GM18858 (cell line): ENCODE measurements at regions not wholly inside any gene's neighbourhood (a gene's known extent, or its start where the extent isn't known, plus 50 kb on each side); places are given as distances from the start of the nearest gene placed in this dataset.

ENCODE experiments used
- ATAC-seq: cut with Tn5 transposase; IDR thresholded peaks from one replicate; pipeline ENCODE4 v1.9.1; 2021; ENCODE audit not compliant: unreplicated experiment

DNA sequence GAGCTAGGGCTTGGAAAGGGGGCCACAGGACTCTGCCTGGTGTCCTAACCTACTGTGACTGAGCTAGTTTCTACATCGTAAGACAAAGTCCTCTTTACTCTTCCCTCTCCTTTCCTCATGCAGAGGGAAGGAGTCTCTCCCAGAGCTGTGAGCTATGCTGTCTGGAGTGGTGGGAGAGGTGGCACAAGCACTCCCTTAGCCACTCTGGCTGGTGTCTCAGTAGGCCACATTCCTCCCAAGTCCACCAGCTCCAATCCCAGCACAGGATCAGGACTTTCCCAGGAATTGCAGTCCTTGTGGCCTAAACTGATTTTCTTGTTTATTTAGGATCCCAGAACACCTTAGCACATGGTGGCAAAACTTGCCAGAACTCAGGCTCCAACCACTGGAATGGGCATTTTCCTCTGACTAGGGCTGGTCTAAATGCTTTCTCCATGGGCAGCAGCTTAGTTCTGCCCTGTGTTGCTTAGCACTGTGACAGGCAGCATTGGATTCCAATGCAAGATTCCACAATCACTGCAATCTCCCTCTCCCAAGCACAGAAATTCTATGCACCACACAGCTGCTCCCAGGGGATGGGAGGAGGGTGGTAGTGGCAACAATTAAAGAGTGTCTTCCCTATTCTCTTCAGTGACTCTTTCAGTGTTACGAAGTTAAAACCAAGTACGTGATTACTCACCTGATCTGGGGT is 733.3 kb downstream of the HACE1 start:
- no peak for ATAC-seq

DNA sequence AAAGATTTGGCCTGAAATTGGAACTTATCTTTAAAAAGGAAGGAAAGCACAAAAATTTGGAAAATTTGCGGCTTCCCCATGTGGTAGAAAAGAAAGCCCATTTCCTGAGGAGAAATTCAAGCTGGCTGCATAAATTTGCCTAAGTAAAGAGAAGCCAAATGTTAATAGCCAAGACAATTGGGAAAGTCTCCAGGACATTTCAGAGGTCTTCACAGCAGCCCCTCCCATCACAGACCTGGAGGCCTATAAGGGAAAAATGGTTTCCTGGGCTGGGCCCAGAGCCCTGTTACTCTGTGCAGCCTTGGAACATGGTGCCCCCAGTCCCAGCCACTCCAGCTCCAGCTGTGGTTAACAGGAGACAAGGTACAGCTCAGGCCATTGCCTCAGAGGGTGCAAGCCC is 736.5 kb downstream of the HACE1 start:
- no peak for ATAC-seq

DNA sequence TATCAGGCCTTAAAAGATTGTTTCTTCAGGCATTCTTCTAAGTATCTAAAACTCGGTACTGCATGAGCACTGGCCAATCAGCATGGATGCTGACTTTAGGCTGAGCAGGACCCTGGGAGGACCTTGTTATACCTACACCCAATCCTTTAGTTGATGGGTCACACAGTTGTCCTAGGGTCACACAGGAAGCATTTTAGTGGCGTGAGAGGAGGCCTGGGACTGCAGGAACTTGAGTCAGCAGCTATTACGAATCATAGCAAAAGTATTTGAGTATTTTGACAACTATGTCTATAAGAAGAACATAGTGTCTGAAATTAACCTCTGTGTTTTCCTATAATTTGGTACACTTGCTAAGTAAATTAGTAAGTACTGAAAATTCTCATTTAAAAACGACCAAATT is 741.4 kb downstream of the HACE1 start:
- no peak for ATAC-seq

DNA sequence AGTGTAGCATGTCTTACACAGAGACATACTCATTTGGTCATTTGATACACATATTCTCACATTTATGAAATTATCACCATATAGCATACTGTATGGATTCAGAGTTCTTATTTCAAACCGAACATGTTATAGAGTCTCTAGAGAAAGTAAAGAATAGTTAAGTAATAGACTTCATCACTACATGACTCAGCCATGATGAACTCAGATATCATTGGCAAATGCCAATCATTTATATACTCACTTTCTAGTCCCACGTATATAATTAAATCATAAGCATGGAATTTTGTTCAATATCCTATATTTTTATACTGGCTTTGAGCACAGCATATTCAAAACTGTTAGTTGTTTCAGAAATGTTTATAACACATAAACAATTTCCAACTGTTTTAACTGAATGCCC is 749.9 kb downstream of the HACE1 start:
- ATAC-seq: no peak

DNA sequence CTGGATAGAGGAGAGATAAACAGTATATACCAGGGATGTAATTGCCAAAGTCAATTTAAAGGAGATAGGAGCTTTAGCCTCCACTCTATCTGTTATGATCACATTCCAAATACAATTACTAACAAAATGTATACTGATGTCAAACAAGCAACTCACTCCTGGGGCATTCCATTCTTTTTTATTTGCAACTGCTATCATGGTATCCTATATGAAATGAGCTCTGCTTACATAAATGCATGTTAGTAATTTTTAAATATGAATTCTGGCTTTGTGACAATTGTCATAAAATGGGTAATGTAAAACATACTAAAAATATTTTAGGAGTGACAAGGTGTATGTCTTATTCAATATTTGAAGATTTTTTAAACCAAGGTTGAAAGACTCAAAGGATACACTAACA is 751.1 kb downstream of the HACE1 start:
- no peak for ATAC-seq

DNA sequence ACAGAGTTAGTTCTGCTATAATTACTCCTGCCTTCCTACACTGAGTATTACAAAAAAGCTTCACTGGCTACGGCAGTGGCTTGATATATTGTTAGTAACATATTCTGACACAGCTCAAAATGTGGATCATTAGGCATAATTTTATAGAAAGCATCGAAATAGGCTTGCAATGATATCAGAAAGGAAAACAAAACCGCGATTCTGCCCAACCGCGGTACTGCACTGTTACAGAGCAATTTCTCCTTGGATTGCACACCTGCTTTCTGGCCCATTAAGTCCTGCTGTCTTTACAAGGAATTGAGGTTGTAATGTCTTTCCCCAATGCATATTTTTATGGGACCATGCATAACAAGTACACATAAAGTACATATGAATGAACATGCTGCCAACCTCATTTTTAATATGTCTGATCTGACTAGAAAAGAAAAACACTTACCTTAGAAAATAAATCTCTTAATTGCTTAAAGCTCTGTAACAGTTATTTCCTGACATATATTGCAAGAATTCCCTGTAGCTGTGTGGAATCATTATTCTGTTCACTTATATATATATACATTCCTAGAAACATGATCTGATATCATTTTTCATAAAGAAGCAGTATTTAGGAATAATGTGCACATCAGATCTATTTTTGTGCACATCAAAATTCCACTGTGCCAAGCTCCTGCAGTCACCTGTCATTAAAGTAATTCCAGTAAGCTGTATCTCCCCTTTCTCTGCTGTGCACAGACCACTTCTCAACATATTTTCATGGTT is 763.9 kb downstream of the HACE1 start:
- ATAC-seq: no peak

DNA sequence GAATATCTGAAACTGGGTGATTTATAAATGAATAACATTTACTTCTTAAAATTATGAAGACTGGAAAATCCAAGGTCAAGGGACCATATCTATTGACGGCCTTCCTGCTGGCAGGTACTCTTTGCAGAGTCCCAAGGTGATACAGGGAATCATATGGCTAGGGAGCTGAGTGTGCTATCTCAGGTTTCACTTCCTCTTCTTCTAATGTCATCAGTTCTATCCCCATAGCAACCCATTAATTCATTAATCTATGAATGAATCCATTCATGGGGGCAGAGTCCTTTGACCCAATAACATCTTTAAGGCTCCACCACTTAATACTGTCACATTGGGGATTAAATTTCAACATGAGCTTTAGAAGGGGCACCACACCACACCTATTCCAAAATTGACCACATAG is 772.0 kb downstream of the HACE1 start:
- peak; percentile 78 for ATAC-seq

DNA sequence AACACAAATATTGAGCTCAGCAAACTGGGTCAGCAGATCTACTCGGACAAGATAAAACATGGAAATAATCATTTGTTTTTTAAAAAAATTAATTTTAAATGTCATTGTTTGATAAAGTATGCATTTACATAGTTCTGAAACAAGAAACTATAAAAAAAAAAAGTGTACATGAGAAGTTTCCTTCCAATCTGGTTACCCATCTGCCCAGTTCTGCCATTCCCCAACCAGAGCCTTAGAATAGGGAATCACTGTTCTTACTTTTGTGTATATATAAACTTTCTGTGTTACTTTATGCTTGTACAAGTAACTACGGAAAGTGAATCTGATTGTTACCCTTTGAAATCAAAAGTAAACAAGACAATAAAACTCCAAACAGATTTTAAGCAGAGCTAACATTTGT is 791.4 kb downstream of the HACE1 start:
- ATAC-seq: no peak

DNA sequence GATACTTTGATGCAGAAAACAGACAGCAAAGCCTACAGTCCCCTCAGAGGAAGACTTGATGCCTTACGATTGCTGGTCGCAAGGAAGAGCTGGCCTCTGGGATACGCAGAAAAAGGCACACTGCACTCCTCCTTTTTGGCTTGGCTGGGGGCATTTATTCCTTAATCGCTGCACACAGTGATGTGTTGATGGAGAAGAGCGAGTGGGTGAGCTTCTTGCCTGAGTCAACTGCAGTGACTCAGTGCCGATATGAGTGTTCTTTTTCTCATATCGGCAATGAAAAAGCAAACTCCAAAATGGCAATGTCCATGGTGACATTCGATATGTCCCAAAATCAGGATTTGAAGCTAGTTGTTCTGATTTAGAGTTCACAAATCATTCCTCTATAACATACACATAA is 794.8 kb downstream of the HACE1 start:
- no peak for ATAC-seq

DNA sequence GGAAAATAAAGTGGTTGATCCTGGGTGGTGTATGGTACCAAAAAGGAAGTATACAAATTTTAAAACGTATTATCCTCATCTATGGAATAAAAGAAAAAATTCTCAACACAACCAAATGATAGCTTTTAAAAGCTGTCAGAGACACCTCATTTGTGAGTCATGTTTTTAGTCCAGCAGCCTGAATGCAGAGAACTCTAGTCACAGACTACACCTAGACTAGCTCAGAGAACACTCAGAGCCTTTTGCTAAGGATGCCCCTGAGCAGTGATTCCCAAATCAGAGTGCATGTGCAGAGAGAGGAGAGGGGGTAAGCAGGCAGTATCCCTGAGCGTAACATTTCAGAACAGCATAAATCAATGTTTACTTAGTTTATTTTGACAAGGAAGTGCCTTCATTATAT is 809.3 kb downstream of the HACE1 start:
- ATAC-seq: no peak

DNA sequence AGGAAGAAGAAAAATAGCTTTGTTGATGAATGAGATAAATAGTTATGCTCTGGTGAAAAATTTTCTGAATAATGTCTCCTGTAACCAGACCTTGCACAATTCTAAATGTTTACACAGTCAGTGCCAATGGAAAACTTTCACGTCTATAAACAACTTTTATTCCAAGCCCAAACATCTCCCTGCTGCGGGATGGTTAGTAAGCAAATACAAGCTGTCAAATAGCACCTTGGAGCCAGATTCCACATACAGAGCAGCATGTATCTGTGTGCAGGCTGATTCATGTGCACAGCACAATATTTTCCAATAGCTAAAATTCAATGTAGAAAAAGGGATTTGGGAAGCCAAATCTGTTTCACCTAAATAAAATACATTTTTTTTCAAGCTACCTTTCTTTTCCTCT is 813.3 kb downstream of the HACE1 start:
- no peak for ATAC-seq

DNA sequence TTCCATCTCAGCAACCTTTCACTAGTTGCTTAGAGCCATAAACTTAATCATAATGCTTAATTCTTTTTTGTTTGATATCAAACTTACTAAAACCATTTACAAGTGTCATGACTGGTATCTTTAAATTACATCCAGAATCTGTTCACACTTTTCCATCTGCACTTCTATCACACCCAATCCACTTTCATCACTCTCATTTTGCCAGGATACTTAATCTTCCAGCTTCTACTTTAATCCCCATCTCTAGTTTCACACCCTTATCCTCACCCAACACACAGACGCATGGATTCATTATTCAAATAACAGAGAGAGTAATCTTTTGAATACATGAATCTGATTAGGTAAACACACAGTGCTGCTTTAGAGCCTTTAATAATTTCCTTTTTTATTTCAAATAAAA is 828.4 kb downstream of the HACE1 start:
- ATAC-seq: no peak

DNA sequence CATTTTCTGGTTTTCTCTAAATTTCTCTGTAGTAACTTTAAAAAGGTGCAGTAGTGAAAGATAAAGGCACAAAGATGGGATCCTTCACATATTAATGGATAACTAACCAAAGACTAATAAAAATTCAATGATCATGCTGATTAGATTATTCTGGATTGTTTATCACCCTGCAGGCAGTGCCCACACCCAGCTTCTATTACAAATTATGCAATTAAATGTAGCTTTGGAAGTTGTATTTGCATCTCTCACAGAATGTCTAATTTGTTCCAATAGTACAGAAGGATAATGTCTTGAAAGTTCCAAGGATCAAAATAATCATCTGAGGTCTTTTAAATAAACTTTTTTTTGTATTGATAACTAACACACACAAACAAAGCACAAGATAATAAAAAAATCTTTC is 837.6 kb downstream of the HACE1 start:
- no peak for ATAC-seq

DNA sequence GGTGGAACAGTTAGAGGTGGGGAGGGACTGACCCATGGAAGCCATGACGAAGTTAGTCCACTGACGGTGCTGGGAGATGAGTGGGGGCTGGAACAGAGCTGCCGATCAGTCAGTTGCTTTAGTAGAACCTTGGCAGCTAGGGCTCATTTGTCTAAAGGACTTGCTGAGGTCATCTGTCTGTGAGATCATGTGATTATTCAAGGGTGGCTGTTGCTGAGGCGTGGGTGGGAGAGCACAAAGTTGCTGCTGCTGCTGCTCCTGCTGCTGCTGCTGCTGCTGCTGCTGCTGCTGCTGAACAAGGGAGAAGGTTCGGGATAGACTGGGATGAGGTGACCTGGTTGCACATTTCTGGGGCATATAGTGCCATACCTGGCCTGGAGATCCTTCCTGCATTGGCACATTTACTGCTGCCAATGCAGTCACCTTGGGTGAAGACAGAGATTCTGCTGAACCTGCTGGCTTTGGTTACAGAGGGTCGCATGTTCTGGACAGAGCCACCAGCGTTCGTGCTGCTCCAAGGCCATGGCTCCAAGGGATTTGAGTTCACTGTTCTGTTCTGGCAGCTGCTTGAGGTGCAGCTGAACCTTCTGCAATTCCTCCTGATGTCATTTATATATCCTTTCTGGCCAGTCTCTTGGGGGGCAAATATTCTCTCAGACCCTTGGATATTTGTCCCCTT is 840.5 kb downstream of the HACE1 start:
- no peak for ATAC-seq

DNA sequence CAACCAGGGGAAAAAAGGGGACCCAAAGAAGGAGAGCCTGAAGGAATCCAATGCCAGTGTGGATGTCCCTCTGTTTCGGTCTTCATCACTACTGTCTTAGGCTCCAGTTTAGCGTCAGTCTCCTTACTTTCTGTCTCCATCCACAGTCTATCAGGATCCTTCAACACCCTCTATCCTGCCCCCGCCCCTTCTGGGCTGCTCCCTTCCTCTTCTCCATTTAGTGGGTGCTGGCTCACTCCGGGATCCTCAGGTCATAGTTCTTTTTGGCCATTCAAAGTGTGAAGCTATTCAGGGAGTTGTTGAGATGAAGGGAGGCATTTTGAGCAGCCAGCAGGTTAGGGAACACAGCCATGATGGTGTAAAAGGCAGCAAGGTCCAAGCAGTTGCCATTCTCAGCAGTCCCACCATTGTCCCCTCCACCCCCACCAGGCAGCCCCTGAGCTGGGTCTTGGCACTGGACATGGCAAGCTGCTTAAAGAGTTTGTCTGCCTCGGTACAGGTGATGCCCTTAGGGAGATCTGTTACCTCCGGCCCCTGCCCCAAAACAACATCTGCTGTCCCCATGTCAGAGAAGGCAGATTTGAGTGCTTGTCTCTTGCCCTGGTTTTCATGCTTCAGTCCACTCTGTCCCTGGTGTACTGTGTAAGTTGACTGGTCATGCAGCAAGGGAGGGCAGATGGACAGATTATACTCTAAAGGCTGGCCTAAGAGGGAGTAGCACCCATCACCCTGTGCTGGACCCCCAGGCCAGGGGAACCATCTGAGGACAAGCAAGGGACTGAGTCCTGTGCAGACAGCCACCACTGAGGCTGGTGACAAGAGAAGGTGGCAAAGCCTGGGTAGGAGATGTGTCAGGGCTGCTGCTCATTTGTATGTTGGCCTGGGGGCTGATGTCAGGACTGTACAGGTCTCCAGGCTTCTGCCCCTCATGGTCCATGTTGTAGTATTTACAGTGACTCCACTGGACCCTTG is 842.0 kb downstream of the HACE1 start:
- no peak for ATAC-seq

DNA sequence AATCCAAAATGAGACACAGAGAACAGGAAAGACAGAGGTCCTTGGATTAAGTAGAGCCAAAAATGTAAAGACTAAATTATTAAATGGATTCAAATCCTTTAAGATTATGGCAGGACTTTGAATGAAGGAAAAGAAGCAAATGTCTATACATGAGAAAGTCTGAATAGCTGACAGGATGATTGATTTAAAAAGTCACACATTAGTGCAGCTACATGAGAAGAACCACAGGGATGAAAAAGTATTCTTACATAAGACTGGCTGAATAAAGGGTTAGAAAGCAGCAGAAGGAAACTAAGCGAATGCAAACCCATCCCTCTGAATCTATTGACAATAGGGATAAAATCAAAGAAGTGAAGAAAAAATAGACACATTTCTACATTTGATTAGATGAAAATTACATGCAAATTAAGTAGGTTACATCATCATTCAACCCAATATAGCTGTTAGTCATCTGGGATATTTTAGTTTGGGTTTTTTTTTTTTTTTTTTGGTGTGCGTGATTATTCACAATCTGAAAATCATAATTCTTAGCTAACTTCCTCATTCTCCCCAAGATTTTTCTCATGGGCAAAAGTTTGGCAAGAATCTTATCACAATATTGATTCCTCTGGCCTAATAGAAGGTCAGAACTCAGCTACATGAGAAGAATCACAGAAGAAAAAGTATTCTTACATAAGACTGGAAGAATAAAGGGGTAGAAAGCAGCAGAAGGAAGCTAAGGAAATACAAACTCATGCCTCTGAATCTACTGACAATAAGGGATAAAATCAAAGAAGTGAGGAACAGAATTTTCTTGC is 845.4 kb downstream of the HACE1 start:
- ATAC-seq: no peak

DNA sequence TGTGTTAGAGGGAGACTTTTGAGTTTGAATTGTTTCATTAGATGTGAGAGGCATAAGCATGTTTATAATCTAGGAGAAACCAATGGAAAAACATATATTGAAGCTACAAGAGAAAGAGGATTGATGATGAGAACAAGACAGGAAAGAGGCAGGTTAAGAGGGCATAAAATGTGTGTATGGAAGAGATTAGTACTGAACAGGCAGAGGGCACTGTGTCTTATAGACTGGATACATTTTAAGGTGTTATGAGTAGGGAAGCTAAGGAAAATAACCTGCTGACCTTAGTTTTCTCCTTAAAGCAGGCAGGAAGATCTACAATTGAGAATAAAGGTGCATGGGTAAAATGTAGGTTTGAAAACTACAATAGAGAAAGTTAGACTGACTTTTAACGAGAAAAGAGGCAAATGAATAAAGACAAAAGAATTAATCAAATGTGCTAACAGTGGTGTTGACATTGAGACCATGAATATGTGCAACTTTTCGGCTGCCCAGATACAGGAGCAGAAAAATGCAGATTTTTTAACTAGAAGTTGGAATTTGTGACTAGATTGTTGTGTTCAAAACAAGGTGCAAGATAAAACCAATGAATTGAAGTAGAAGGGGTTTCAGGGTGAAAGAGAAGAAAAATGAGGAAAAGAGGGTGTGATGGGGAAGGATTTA is 846.3 kb downstream of the HACE1 start:
- no peak for ATAC-seq

DNA sequence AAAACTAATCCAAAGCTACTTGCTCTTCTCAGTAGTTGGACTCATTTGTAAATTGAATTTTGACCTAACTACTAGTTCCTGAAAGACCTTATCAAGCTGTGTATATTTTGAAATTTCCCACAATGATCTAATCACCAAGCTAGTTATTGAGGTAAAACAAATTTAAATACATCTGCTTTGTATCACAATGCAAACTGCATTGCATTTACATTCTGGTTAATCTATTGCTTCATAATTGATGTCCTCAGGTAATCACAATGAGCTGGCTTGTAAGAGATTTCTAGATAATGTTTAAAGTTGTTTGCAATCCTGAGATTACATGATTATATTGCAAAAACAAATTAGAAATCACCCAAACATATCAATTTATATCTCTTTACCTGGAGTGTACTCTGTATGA is 848.8 kb downstream of the HACE1 start:
- no peak for ATAC-seq

DNA sequence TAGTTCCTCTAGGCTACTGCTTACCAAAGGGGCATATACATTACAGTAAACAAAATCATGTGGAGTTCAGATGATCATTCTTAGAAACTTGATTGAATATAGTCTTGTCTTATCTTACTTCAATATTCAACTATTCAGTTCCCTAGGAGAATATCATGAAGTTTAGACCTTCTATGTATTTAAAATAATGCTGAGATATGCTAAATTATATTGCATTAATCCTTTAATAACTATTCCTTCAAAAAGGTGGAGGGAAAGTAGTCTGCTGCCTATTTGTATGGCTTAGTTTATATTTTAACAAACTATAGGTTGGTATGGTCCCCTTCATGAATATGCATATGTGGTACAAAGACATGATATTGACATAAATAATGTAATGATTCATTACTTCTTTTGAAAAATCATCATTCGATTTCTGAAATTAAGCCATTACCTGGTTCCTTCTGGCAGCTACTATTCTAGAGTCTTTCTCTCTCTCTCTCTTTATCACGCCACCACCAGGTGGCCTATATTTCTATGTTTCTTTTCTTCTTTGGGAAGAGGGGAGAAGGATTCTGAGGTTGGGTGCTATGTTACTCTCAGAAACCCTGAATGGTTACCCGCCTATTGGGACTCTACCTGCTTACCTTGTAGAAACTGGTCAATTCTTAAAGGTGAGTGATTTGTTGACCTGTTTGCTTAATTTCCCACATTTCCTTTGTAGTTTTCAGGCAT is 855.8 kb downstream of the HACE1 start:
- ATAC-seq: no peak
